Fibroblast of villous mesenchyme (primary cell): ENCODE measurements at regions not wholly inside any gene's neighbourhood (a gene's known extent, or its start where the extent isn't known, plus 50 kb on each side); places are given as distances from the start of the nearest gene placed in this dataset.
A peak's percentile ranks its signal among the peaks of the same experiment; 100 is the strongest.
"Not testable (repeated sequence)": the region's sequence is repeated elsewhere in the genome, so short reads cannot be mapped to it uniquely, and the experiment has no call there.

Source experiments
- DNase-seq: peaks from one replicate; pipeline ENCODE4 v3.0.0-alpha.2; 2010; ENCODE audit warnings: low read depth
- H3K4me3 ChIP-seq: 2 replicates; pipeline ENCODE4 v1.5.1; 2011; ENCODE audit warnings: low read depth, mild to moderate bottlenecking, low read length
- TF ChIP-seq, protein P1 (sequence below): IDR thresholded peaks from 2 replicates; pipeline ENCODE4 v1.5.1; 2012; ENCODE audit warnings: low read depth, mild to moderate bottlenecking, low read length; ENCODE audit not compliant: insufficient read depth

DNA sequence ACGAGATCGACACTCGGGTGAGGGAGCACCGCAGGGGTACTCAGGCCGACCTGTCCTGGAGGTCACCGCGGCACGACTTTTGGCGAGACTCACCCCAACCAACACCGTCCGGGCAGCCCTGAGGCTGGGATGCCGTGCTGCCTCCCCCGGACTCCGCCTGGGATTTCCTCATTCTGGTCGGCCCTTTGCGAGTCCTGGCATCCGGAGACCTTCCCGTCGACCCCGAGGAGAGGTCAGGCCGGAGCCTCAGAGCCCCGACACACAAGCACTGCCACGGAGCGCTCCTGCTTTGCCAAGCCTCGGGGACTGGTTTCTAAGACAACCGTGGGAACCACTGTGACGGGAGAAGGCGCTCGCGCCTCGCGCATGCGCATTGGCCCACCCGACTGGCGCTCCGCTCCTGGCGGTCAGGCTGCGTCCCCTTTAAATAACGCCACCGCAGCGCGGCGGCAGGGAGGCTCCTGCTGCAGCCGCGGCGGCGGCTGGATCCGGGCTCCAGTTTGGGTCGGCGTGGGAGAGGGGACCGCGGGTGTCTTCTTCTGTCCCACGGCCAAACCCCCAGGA is 166.4 kb upstream of the ZNF337 start:
- H3K4me3 ChIP-seq: peak overlapping the region; percentile 50
- TF ChIP-seq, protein P1, sequence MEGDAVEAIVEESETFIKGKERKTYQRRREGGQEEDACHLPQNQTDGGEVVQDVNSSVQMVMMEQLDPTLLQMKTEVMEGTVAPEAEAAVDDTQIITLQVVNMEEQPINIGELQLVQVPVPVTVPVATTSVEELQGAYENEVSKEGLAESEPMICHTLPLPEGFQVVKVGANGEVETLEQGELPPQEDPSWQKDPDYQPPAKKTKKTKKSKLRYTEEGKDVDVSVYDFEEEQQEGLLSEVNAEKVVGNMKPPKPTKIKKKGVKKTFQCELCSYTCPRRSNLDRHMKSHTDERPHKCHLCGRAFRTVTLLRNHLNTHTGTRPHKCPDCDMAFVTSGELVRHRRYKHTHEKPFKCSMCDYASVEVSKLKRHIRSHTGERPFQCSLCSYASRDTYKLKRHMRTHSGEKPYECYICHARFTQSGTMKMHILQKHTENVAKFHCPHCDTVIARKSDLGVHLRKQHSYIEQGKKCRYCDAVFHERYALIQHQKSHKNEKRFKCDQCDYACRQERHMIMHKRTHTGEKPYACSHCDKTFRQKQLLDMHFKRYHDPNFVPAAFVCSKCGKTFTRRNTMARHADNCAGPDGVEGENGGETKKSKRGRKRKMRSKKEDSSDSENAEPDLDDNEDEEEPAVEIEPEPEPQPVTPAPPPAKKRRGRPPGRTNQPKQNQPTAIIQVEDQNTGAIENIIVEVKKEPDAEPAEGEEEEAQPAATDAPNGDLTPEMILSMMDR: peak; percentile 10
- DNase-seq: peak; percentile 81

DNA sequence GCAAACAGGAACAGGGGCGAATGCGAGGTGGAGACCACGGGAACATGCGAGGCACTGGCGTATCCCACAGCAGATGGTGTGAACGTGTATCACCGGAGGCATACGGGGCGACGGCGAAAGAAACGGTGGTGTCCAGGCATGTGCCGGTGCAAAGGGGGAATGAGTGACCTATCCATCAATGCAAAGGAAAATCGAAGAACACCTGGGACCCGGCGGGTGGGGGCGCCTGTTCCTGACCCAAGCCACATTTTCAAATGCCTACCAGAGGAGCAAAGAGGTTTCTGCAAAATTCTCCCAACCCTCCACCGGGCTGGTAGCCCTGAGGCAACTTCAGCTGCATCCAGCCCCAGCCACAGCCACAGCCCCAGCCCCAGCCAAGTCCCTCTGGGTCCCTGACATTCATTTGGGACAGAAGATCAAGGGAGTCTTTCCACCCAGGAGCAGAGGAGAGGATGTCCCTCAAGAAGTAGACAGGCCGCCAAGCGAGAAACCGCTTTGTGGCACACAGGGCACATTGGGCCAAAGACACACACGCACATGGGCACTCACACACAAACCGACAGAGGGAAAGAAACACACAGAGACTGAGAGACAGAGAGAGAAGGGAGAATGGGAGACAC is 164.0 kb upstream of the ZNF337 start:
- no peak for DNase-seq
- no peak overlapping the region for H3K4me3 ChIP-seq
- TF ChIP-seq, protein P1: no peak

DNA sequence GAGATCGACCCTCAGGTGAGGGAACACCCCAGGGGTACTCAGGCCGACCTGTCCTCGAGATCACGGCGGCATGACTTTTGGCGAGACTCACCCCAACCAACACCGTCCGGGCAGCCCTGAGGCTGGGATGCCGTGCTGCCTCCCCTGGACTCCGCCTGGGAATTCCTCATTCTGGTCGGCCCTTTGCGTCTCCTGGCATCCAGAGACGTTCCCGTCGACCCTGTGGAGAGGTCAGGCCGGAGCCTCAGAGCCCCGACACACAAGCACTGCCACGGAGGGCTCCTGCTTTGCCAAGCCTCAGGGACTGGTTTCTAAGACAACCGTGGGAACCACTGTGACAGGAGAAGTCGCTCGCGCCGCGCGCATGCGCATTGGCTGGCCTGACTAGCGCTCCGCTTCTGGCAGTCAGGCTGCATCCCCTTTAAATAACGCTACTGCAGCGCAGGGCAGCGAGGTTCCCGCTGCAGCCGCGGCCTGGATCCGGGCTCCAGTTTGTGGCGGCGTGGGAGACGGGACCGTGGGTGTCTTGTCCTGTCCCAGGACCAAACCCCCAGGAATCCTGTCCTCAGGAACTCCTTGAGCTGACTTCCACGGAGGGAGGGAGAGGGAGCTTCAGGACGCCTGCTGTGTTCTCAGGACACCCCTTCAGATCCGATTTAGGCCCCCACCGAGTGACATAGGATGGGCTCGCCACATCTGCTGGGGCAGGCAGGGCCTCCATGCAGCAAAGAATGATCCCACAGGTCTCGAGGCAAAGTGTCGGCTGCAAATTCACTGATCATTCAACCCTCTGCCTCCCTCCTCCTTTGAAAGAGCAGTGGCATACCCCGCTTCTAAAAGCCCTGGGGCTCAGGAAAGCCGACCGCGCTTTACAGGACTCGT is 163.2 kb upstream of the ZNF337 start:
- DNase-seq: peak; percentile 48
- TF ChIP-seq, protein P1: no peak
- no peak overlapping the region for H3K4me3 ChIP-seq

DNA sequence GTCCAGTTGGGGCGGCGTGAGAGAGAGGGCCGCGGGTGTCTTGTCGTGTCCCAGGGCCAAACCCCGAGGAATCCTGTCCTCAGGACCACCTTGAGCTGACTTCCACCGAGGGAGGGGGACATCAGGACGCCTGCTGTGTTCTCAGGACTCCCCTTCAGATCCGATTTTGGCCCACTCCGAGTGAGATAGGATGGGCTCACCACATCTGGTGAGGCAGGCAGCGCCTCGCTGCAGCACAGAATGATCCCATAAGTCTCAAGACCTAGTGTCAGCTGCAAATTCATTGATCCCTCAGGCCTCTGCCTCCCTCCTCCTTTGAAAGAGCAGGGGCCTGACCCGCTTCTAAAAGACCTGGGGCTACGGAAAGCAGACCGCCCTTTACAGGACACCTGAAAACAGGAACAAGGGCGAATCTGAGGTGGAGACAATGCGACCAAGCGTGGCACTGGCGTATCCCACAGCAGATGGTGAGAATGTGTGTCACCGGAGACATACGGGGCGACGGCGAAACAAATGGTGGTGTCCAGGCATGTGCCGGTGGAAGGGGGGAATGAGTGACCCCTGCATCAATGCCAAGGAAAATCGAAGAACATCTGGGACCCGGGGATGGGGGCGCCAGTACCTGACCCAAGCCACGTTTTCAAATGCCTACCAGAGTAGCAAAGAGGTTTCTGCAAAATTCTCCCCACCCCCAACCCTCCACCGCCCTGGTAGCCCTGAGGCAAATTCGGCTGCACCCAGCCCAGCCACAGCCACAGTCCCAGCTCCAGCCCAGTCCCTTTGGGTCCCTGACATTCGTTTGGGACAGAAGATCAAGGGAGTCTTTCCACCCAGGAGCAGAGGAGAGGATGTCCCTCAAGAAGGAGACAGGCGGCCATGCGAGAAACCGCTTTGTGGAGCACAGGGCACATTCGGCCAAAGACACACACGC is 162.1 kb upstream of the ZNF337 start:
- no peak for DNase-seq
- TF ChIP-seq, protein P1: no peak
- peak overlapping the region; percentile 27 for H3K4me3 ChIP-seq

DNA sequence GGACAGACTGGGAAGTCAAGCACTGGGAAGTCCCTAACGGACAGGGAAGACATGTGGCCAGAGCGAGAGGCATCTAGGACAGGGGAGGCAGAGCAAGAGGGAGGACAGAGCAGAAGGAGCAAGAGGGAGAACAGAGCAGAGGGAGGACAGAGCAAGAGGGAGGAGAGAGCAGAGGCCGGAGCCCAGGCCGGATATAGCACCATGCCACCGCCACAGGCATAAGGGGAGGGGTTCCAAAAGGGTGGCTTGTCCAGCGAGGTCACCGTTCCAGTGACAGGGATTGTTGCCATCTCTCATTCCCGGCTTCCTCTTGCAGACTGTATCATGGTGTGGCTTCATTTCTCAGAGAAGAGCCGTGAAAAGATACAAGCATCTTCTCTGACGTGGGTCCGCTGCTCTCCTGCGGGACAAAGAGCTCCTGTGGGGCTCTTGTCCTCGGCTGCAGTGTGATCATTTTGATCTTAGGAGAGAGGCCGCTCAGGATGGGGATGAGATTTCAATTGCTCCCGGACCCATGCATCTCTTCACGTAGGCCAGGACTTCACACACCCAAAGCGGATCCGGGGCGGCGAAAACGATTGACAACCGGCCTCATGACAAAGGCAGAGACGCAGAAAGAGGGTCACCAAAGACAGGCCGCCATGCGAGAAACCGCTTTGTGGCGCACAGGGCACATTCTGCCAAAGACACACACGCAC is 160.6 kb upstream of the ZNF337 start:
- H3K4me3 ChIP-seq, DNase-seq: not testable (repeated sequence)

DNA sequence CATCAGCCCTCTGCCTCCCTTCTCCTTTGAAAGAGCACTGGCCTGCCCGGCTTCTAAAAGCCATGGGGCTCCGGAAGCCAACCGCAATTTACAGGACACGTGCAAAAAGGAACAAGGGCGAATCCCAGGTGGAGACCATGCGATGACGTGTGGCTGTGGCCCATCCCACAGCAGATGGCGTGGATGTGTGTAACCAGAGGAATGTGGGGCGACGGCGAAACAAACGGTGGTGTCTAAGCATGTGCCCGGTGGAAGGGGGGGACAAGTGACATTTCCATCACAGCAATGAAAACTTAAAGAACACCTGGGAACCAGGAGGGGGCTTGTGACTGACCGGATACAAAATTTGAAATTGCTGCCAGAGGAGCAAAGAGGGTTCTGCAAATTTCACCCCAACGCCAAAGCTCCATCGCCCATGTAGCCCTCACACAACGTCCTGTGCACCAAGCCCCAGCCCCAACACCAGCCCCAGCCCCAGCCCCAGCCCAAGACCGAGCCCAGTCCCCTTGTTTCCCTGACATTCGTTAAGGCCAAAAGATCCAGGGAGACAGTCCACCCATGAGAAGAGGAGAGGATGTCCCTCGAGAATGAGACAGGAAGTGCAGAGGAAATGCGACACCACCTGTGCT is 159.7 kb upstream of the ZNF337 start:
- DNase-seq: no peak
- TF ChIP-seq, protein P1: no peak

DNA sequence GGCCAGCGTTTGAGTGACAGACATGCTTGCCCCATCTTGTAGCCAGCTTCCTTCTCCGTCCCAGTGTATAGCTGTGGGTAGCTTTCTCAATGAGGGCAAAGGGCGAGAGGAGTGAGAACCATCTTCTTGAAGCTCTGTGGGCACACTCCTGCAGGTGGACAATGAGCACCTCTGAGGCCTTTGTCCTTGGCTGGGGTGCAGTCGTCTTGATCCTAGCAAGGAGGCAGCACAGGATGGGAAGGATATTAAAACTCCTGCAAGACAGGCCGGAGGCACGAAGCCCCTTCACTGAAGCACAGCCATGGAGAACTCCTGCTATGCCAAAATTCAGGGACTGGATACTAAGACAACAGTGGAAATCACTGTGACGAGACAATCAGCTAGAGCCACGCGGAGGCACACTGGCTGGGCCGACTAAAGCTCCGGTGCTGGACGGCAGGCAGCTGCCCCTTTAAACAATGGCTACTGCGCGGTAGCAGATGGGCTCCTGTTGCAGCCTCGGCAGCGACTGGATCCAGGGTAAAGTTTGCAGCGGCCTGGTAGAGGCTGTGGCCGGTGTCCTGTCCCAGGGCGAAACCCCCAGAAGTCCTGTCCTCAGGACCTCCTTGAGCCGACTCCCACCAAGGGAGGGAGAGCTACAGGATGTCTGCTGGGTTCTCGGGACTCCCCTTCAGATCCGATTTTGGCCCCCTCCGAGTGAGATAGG is 159.0 kb upstream of the ZNF337 start:
- DNase-seq, H3K4me3 ChIP-seq: not testable (repeated sequence)

More for the DNA sequence above, 159.7 kb upstream of the ZNF337 start:
- H3K4me3 ChIP-seq: no peak overlapping the region

DNA sequence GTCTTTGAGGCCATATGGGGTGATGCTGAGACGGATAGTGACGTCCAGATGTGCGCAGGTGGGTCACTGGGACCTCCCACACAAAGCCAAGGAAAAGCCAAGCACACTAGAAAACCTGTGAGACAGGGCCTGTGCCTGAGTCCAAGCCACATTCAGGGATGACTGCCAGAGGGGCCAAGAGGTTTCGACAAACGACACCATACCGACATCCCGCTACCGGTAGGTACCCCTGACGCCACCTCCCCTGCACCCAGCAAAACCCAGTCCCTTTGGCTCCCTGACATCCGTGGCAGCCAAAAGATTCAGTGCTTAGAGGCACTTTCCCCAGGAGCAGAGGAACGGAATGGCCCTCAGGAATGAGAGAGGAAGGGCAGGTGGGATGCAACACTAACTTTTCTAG is 158.0 kb upstream of the ZNF337 start:
- not testable (repeated sequence) for H3K4me3 ChIP-seq, DNase-seq

DNA sequence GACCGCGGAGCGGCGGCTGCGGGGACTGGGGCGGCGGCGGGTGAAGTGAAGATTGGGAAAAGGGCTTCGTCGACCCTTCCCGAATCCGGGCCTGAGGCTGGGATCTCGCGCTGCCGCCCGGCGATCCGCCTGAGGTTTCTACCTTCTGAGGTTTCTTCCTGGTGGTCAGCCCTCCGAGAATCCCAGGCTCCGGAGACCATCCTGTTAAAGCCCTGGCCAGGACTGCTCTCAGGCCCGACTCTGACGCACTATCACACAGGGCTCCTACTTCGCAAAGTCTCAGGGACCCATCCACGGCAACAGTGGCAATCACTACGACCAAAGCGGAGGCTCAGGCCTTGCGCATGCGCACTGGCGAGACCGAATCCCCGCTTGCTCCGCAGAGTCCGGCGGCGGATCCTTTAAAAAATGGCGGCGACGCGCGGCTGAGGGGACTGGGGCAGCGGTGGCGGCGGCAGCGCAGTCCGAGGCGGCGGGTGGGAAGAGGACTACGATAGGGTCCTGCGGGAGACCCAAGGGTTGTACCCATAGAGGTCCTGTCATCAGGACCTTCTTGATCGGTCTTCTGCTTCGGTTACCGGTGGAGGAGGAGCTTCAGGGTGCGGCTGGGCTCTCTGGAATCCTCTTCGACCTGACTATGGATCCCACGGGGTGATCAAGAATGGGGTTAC is 157.2 kb upstream of the ZNF337 start:
- H3K4me3 ChIP-seq: peak overlapping the region; percentile 68
- peak; percentile 65 for DNase-seq
